HEK293T (cell line): ENCODE measurements at regions not wholly inside any gene's neighbourhood (a gene's known extent, or its start where the extent isn't known, plus 50 kb on each side); places are given as distances from the start of the nearest gene placed in this dataset.

Experiments used
- ELF4 ChIP-seq: fragments of 450-650 bp; IDR thresholded peaks from 2 replicates; pipeline ENCODE4 v1.6.1; 2017; ENCODE audit warnings: antibody characterized with exemption
- LEF1 ChIP-seq: fragments of 450-650 bp; IDR thresholded peaks from 2 replicates; pipeline ENCODE4 v1.6.1; 2017; ENCODE audit warnings: mild to moderate bottlenecking, borderline replicate concordance
- NFRKB ChIP-seq: fragments of 450-650 bp; IDR thresholded peaks from 2 replicates; pipeline ENCODE4 v1.6.1; 2016; ENCODE audit warnings: mild to moderate bottlenecking, moderate library complexity
- TARDBP ChIP-seq: fragments of 450-650 bp; IDR thresholded peaks from 2 replicates; pipeline ENCODE4 v1.6.1; 2016
- TF ChIP-seq, protein P1 (sequence below): fragments of 450-650 bp; IDR thresholded peaks from 2 replicates; pipeline ENCODE4 v1.6.1; 2016

DNA sequence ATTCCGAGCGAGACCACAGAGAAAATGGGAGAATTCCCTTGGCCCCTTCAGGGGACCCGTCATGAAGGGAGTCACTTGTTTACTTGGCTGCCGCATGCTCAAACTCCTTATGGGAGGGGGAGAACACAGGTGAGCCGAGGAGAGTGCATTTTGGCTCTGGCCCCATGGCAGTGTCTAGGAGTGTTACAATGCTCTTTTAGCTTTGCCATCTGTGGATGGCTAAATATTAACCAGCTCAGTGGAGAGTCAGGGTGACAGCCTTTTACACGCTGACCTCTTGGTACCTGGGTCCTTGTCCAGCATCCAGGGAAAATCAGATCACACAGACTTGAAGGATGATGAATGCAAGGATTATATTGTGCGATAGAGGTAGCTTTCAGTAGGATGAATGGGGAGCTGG lies 146.4 kb upstream of the ATXN7L3B start:
- TF ChIP-seq ELF4 = no peak
- TF ChIP-seq, protein P1, sequence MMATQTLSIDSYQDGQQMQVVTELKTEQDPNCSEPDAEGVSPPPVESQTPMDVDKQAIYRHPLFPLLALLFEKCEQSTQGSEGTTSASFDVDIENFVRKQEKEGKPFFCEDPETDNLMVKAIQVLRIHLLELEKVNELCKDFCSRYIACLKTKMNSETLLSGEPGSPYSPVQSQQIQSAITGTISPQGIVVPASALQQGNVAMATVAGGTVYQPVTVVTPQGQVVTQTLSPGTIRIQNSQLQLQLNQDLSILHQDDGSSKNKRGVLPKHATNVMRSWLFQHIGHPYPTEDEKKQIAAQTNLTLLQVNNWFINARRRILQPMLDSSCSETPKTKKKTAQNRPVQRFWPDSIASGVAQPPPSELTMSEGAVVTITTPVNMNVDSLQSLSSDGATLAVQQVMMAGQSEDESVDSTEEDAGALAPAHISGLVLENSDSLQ = no peak
- no peak for TF ChIP-seq NFRKB
- TF ChIP-seq LEF1 = no peak
- no peak for TF ChIP-seq TARDBP
